Skeletal muscle tissue (tissue), 3 donors: ENCODE measurements at regions not wholly inside any gene's neighbourhood (a gene's known extent, or its start where the extent isn't known, plus 50 kb on each side); places are given as distances from the start of the nearest gene placed in this dataset.

Source experiments
- H3K27ac ChIP-seq: one replicate; pipeline ENCODE4 v1.7.0; 2013; ENCODE audit warnings: mild to moderate bottlenecking, low read depth, low read length, inconsistent platforms
- H3K27me3 ChIP-seq, 3 donors: one replicate each; pipeline ENCODE4 v1.7.0; 2013; ENCODE audit warnings: low read length in 3 of 3; ENCODE audit not compliant: control insufficient read depth in 3 of 3, insufficient read depth in 3 of 3
- H3K36me3 ChIP-seq, 3 donors: one replicate each; pipeline ENCODE4 v1.7.0; 2013; ENCODE audit warnings: low read length in 3 of 3; ENCODE audit not compliant: control insufficient read depth in 3 of 3, insufficient read depth in 3 of 3
- H3K4me1 ChIP-seq, 3 donors: one replicate each; pipeline ENCODE4 v1.7.0; 2013; ENCODE audit warnings: low read length in 3 of 3, mild to moderate bottlenecking in 3 of 3; ENCODE audit not compliant: control insufficient read depth in 3 of 3, insufficient read depth in 3 of 3
- H3K4me3 ChIP-seq, 3 donors: one replicate each; pipeline ENCODE4 v1.7.0; 2013; ENCODE audit warnings: low read length in 3 of 3
- H3K9ac ChIP-seq, 3 donors: one replicate each; pipeline ENCODE4 v1.7.0; 2013; ENCODE audit warnings: low read length in 3 of 3, mild to moderate bottlenecking in 3 of 3, moderate library complexity in 2 of 3, low read depth in 1 of 3
- H3K9me3 ChIP-seq, 3 donors: one replicate each; pipeline ENCODE4 v1.7.0; 2013; ENCODE audit warnings: low read length in 3 of 3; ENCODE audit not compliant: control insufficient read depth in 3 of 3
- donor health status: Osteomylitis.

- Histone ChIP-seq H3K36me3 (no peaks in the 10 kb centered on the region), H3K27ac (no peak overlapping the region), H3K9me3 (no peaks in the 10 kb centered on the region), H3K4me3 (no peak overlapping the region), H3K9ac (no peak overlapping the region), H3K4me1 (no peaks in the 10 kb centered on the region), H3K27me3 (no peaks in the 10 kb centered on the region)
Measured at GRCh38 chr20:52269321-52269720, 77.7 kb upstream of the ZFP64 start.

GRCh38 chr20:52268184-52268749, 76.7 kb upstream of the ZFP64 start:
- Histone ChIP-seq H3K27ac (no peak overlapping the region), H3K27me3 (peaks cover 0 to 2% (median 0%) of the 10 kb centered on the region in 3 donors), H3K4me1 (no peaks in the 10 kb centered on the region), H3K36me3 (no peaks in the 10 kb centered on the region), H3K9me3 (no peaks in the 10 kb centered on the region), H3K4me3 (no peak overlapping the region), H3K9ac (no peak overlapping the region)

- H3K36me3 ChIP-seq = no peaks in the 10 kb centered on the region
- H3K9me3 ChIP-seq = no peaks in the 10 kb centered on the region
- H3K27ac ChIP-seq = no peak overlapping the region
- H3K9ac ChIP-seq = no peak overlapping the region
- H3K27me3 ChIP-seq = peaks cover 0 to 4% (median 0%) of the 10 kb centered on the region in 3 donors
- H3K4me3 ChIP-seq = no peak overlapping the region
- H3K4me1 ChIP-seq = no peaks in the 10 kb centered on the region
Measured at GRCh38 chr20:52267418-52267817, 75.8 kb upstream of the ZFP64 start.

GRCh38 chr20:52263757-52264156, 72.2 kb upstream of the ZFP64 start:
- no peak overlapping the region for H3K9ac ChIP-seq
- no peak overlapping the region for H3K27ac ChIP-seq
- no peak overlapping the region for H3K4me3 ChIP-seq
- H3K9me3 ChIP-seq = no peaks in the 10 kb centered on the region
- peaks cover 0 to 4% (median 0%) of the 10 kb centered on the region in 3 donors for H3K27me3 ChIP-seq
- no peaks in the 10 kb centered on the region for H3K4me1 ChIP-seq
- H3K36me3 ChIP-seq = no peaks in the 10 kb centered on the region

- H3K9me3 ChIP-seq = no peaks in the 10 kb centered on the region
- H3K9ac ChIP-seq = no peak overlapping the region
- H3K36me3 ChIP-seq = no peaks in the 10 kb centered on the region
- no peak overlapping the region for H3K27ac ChIP-seq
- H3K4me3 ChIP-seq = no peak overlapping the region
- peaks cover 0 to 4% (median 0%) of the 10 kb centered on the region in 3 donors for H3K27me3 ChIP-seq
- H3K4me1 ChIP-seq = no peaks in the 10 kb centered on the region
Measured at GRCh38 chr20:52261792-52262191, 70.2 kb upstream of the ZFP64 start.

- no peak overlapping the region for H3K9ac ChIP-seq
- H3K27me3 ChIP-seq = peaks cover 0 to 7% (median 0%) of the 10 kb centered on the region in 3 donors
- no peak overlapping the region for H3K4me3 ChIP-seq
- no peaks in the 10 kb centered on the region for H3K36me3 ChIP-seq
- H3K4me1 ChIP-seq = no peaks in the 10 kb centered on the region
- H3K27ac ChIP-seq = no peak overlapping the region
- H3K9me3 ChIP-seq = no peaks in the 10 kb centered on the region
Measured at GRCh38 chr20:52259295-52259694, 67.7 kb upstream of the ZFP64 start.

- Histone ChIP-seq H3K27ac (no peak overlapping the region), H3K9ac (no peak overlapping the region), H3K4me1 (no peaks in the 10 kb centered on the region), H3K4me3 (no peak overlapping the region), H3K9me3 (peaks cover 0 to 4% (median 0%) of the 10 kb centered on the region in 3 donors), H3K27me3 (peaks cover 0 to 3% (median 0%) of the 10 kb centered on the region in 3 donors), H3K36me3 (no peaks in the 10 kb centered on the region)
Measured at GRCh38 chr20:52256454-52256853, 64.9 kb upstream of the ZFP64 start.

GRCh38 chr20:52252664-52253063, 61.1 kb upstream of the ZFP64 start:
- H3K27me3 ChIP-seq = peaks cover 0 to 3% (median 0%) of the 10 kb centered on the region in 3 donors
- H3K4me3 ChIP-seq = no peak overlapping the region
- no peak overlapping the region for H3K27ac ChIP-seq
- H3K4me1 ChIP-seq = no peaks in the 10 kb centered on the region
- H3K9me3 ChIP-seq = peaks cover 0 to 4% (median 0%) of the 10 kb centered on the region in 3 donors
- H3K9ac ChIP-seq = no peak overlapping the region
- no peaks in the 10 kb centered on the region for H3K36me3 ChIP-seq

- Histone ChIP-seq H3K4me3 (no peak overlapping the region), H3K36me3 (no peaks in the 10 kb centered on the region), H3K27ac (no peak overlapping the region), H3K9ac (no peak overlapping the region), H3K9me3 (peaks cover 0 to 4% (median 0%) of the 10 kb centered on the region in 3 donors), H3K27me3 (peaks cover 0 to 3% (median 0%) of the 10 kb centered on the region in 3 donors), H3K4me1 (no peaks in the 10 kb centered on the region)
Measured at GRCh38 chr20:52251827-52252226, 60.2 kb upstream of the ZFP64 start.

GRCh38 chr20:52251136-52251700, 59.6 kb upstream of the ZFP64 start:
- H3K4me3 ChIP-seq = no peak overlapping the region
- H3K27ac ChIP-seq = no peak overlapping the region
- no peaks in the 10 kb centered on the region for H3K36me3 ChIP-seq
- H3K4me1 ChIP-seq = no peaks in the 10 kb centered on the region
- peaks cover 0 to 3% (median 0%) of the 10 kb centered on the region in 3 donors for H3K27me3 ChIP-seq
- no peak overlapping the region for H3K9ac ChIP-seq
- peaks cover 0 to 4% (median 0%) of the 10 kb centered on the region in 3 donors for H3K9me3 ChIP-seq
